ENCODE measurements at regions not wholly inside any gene's neighbourhood (a gene's known extent, or its start where the extent isn't known, plus 50 kb on each side); places are given as distances from the start of the nearest gene placed in this dataset.

- TF ChIP-seq CTCF (IDR thresholded peaks at IDR 0.05) (no peak), POLR2AphosphoS5 (IDR thresholded peaks at IDR 0.05; ENCODE audit: low read depth, low read length) (no peak), TCF7L2 (IDR thresholded peaks at IDR 0.05; ENCODE audit: low read depth, low read length) (no peak), REST (IDR thresholded peaks at IDR 0.05; ENCODE audit: insufficient read depth in 1 of 2, low read depth in 2 of 2, low read length in 1 of 2) (no peak)
Observed at GRCh38 chr22:47849576-47849975, 1087.1 kb downstream of the TBC1D22A start.

Measured in Panc1 (cell line).